Colonic mucosa (tissue), 4 donors: ENCODE measurements at regions not wholly inside any gene's neighbourhood (a gene's known extent, or its start where the extent isn't known, plus 50 kb on each side); places are given as distances from the start of the nearest gene placed in this dataset.

Experiments
- DNase-seq: peaks from one replicate; pipeline ENCODE4 v3.0.0-alpha.2; 2020
- H3K27ac ChIP-seq: fragments of 200-600 bp; one replicate; pipeline ENCODE4 v1.8.0; 2021
- H3K27me3 ChIP-seq: fragments of 200-600 bp; one replicate; pipeline ENCODE4 v1.8.0; 2021
- H3K36me3 ChIP-seq: fragments of 200-600 bp; one replicate; pipeline ENCODE4 v1.8.0; 2021
- H3K4me1 ChIP-seq: fragments of 200-600 bp; one replicate; pipeline ENCODE4 v1.8.0; 2021; ENCODE audit warnings: mild to moderate bottlenecking
- H3K4me3 ChIP-seq: fragments of 200-600 bp; one replicate; pipeline ENCODE4 v1.8.0; 2021
- H3K9ac ChIP-seq, 2 donors: one replicate each; pipeline ENCODE4 v1.7.0; 2013; ENCODE audit warnings: control low read depth in 2 of 2, low read depth in 2 of 2, low read length in 2 of 2
- H3K9me3 ChIP-seq: fragments of 200-600 bp; one replicate; pipeline ENCODE4 v1.8.0; 2021
- intact Hi-C: fragments of 100-400 bp; cut with DNase I; formaldehyde crosslinking; loops from one replicate; pipeline ENCODE4 v1.14.1; 2022
- TF ChIP-seq, protein P1 (sequence below): fragments of 200-600 bp; IDR thresholded peaks from one replicate; pipeline ENCODE4 v1.8.0; 2022; ENCODE audit warnings: antibody characterized with exemption, mild to moderate bottlenecking
- donor health status: healthy.
- donor health status: DM: no; HTN: no; CAD: no.
- donor health status: DM: no; HTN: no; CAD: no.

GRCh38 chr7:121447911-121448300 lies 51.8 kb upstream of the FAM3C start:
- Histone ChIP-seq H3K4me1 (no peaks in the 10 kb centered on the region), H3K27ac (no peak overlapping the region), H3K9me3 (no peaks in the 10 kb centered on the region), H3K9ac (no peak overlapping the region), H3K4me3 (no peak overlapping the region), H3K27me3 (no peaks in the 10 kb centered on the region), H3K36me3 (no peaks in the 10 kb centered on the region)
- TF ChIP-seq, protein P1, sequence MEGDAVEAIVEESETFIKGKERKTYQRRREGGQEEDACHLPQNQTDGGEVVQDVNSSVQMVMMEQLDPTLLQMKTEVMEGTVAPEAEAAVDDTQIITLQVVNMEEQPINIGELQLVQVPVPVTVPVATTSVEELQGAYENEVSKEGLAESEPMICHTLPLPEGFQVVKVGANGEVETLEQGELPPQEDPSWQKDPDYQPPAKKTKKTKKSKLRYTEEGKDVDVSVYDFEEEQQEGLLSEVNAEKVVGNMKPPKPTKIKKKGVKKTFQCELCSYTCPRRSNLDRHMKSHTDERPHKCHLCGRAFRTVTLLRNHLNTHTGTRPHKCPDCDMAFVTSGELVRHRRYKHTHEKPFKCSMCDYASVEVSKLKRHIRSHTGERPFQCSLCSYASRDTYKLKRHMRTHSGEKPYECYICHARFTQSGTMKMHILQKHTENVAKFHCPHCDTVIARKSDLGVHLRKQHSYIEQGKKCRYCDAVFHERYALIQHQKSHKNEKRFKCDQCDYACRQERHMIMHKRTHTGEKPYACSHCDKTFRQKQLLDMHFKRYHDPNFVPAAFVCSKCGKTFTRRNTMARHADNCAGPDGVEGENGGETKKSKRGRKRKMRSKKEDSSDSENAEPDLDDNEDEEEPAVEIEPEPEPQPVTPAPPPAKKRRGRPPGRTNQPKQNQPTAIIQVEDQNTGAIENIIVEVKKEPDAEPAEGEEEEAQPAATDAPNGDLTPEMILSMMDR: no peak
- intact Hi-C loops: no loop called here
- no peak for DNase-seq

GRCh38 chr7:121447243-121447910 lies 51.3 kb upstream of the FAM3C start:
- Histone ChIP-seq H3K27me3 (no peaks in the 10 kb centered on the region), H3K4me1 (no peaks in the 10 kb centered on the region), H3K9me3 (no peaks in the 10 kb centered on the region), H3K36me3 (no peaks in the 10 kb centered on the region), H3K27ac (no peak overlapping the region), H3K4me3 (no peak overlapping the region), H3K9ac (no peak overlapping the region)
- TF ChIP-seq, protein P1: no peak
- intact Hi-C loops: no loop called here
- no peak for DNase-seq

GRCh38 chr7:121446526-121446925 lies 50.4 kb upstream of the FAM3C start:
- TF ChIP-seq, protein P1: no peak
- Histone ChIP-seq H3K36me3 (no peaks in the 10 kb centered on the region), H3K9ac (no peak overlapping the region), H3K27ac (no peak overlapping the region), H3K27me3 (no peaks in the 10 kb centered on the region), H3K9me3 (no peaks in the 10 kb centered on the region), H3K4me1 (no peaks in the 10 kb centered on the region), H3K4me3 (no peak overlapping the region)
- no peak for DNase-seq
- intact Hi-C loops: no loop called here
